ENCODE measurements at regions not wholly inside any gene's neighbourhood (a gene's known extent, or its start where the extent isn't known, plus 50 kb on each side); places are given as distances from the start of the nearest gene placed in this dataset.

GRCh38 chr3:154887869-154888268 is 192.2 kb upstream of the MME start:
- Histone ChIP-seq H3K36me3 (no peaks in the 10 kb centered on the region), H3K9me3 (ENCODE audit: severe bottlenecking) (no peaks in the 10 kb centered on the region), H3K4me3 (ENCODE audit: low read depth, low read length) (no peak overlapping the region), H3K27me3 (ENCODE audit: insufficient read depth, low read depth, severe bottlenecking) (no peaks in the 10 kb centered on the region), H3K27ac (no peak overlapping the region)
- TF ChIP-seq CTCF (IDR thresholded peaks at IDR 0.05; ENCODE audit: low read depth, low read length), result no peak
- no peak for DNase-seq

GRCh38 chr3:154886437-154886836 is 193.7 kb upstream of the MME start:
- Histone ChIP-seq H3K27me3 (ENCODE audit: insufficient read depth, low read depth, severe bottlenecking) (no peaks in the 10 kb centered on the region), H3K27ac (no peak overlapping the region), H3K36me3 (no peaks in the 10 kb centered on the region), H3K9me3 (ENCODE audit: severe bottlenecking) (no peaks in the 10 kb centered on the region), H3K4me3 (ENCODE audit: low read depth, low read length) (no peak overlapping the region)
- no peak for DNase-seq
- TF ChIP-seq CTCF (IDR thresholded peaks at IDR 0.05; ENCODE audit: low read depth, low read length), result no peak

DNA sequence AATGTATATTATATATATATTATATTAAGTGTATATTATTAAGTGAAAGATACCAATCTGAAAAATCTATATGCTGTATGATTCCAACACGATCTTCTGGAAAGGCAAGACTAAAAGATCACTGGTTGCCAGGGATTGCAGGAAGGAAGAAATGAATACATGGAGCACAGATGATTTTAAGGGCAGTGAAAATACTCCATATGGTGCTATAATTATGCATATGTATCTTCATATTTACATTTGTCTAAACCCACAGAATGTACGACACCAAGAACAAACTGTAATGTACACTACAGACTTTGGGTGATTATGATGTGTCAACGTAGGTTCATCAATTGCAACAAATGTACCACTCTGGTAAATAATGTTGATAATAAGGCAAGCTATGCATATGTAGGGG is 194.7 kb upstream of the MME start:
- no peak overlapping the region for H3K27ac ChIP-seq
- no peaks in the 10 kb centered on the region for H3K27me3 ChIP-seq (ENCODE audit: insufficient read depth, low read depth, severe bottlenecking)
- DNase-seq, result no peak
- no peak for TF ChIP-seq CTCF (IDR thresholded peaks at IDR 0.05; ENCODE audit: low read depth, low read length)
- no peaks in the 10 kb centered on the region for H3K36me3 ChIP-seq
- H3K4me3 ChIP-seq (ENCODE audit: low read depth, low read length), result no peak overlapping the region
- H3K9me3 ChIP-seq (ENCODE audit: severe bottlenecking), result no peaks in the 10 kb centered on the region

DNA sequence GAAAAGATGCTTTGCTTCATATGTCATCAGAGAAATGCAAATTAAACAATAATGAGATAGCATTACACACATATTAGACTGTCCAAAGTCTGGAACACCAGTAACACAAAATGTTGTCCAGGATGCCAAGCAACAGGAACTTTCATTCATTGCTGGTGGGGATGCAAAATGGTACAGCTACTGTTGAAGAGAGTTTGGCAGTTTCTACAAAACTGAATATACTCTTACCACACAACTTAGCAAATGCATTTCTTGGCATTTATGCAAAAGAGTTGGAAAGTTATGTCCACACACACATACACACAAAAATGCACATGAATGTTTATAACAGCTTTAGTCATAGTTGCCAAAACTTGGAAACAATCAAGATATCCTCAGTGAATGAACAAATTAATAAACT is 195.2 kb upstream of the MME start:
- no peaks in the 10 kb centered on the region for H3K36me3 ChIP-seq
- DNase-seq, result no peak
- no peak overlapping the region for H3K27ac ChIP-seq
- TF ChIP-seq CTCF (IDR thresholded peaks at IDR 0.05; ENCODE audit: low read depth, low read length), result no peak
- H3K4me3 ChIP-seq (ENCODE audit: low read depth, low read length), result no peak overlapping the region
- no peaks in the 10 kb centered on the region for H3K9me3 ChIP-seq (ENCODE audit: severe bottlenecking)
- H3K27me3 ChIP-seq (ENCODE audit: insufficient read depth, low read depth, severe bottlenecking), result no peaks in the 10 kb centered on the region

- Histone ChIP-seq H3K27me3 (ENCODE audit: insufficient read depth, low read depth, severe bottlenecking) (no peaks in the 10 kb centered on the region), H3K36me3 (no peaks in the 10 kb centered on the region), H3K4me3 (ENCODE audit: low read depth, low read length) (no peak overlapping the region), H3K9me3 (ENCODE audit: severe bottlenecking) (no peaks in the 10 kb centered on the region), H3K27ac (no peak overlapping the region)
- DNase-seq, result no peak
- no peak for TF ChIP-seq CTCF (IDR thresholded peaks at IDR 0.05; ENCODE audit: low read depth, low read length)
Observed at GRCh38 chr3:154875142-154875541, 205.0 kb upstream of the MME start.

GRCh38 chr3:154872696-154873095 is 207.4 kb upstream of the MME start:
- no peak for TF ChIP-seq CTCF (IDR thresholded peaks at IDR 0.05; ENCODE audit: low read depth, low read length)
- H3K9me3 ChIP-seq (ENCODE audit: severe bottlenecking), result no peaks in the 10 kb centered on the region
- H3K36me3 ChIP-seq, result no peaks in the 10 kb centered on the region
- H3K27me3 ChIP-seq (ENCODE audit: insufficient read depth, low read depth, severe bottlenecking), result no peaks in the 10 kb centered on the region
- DNase-seq, result no peak
- no peak overlapping the region for H3K4me3 ChIP-seq (ENCODE audit: low read depth, low read length)
- H3K27ac ChIP-seq, result no peak overlapping the region
